B cell (primary cell): ENCODE measurements at regions not wholly inside any gene's neighbourhood (a gene's known extent, or its start where the extent isn't known, plus 50 kb on each side); places are given as distances from the start of the nearest gene placed in this dataset.

Source experiments
- ATAC-seq: fragments of 200-7000 bp; cut with Tn5 transposase; one replicate; pipeline ENCODE4 v1.10.0; 2021; ENCODE audit warnings: low read depth, mild to moderate bottlenecking, moderate number of reproducible peaks, moderate library complexity
- CTCF ChIA-PET: fragments of 350-600 bp; sonication (Branson Sonifier 250); formaldehyde crosslinking; loops from one replicate; lab custom pipeline; 2021; ENCODE audit warnings: antibody characterized with exemption, inconsistent platforms; lab: Charles Lee
- POLR2A ChIA-PET: fragments of 350-600 bp; sonication (Branson Sonifier 250); formaldehyde crosslinking; loops from one replicate; lab custom pipeline; 2021; ENCODE audit warnings: antibody characterized with exemption; lab: Charles Lee
- DNase-seq: peaks from one replicate; pipeline ENCODE4 v3.0.0; 2013
- H2AFZ ChIP-seq: 2 replicates; pipeline ENCODE4 v1.6.1; 2012; ENCODE audit warnings: mild to moderate bottlenecking, low read depth, low read length; ENCODE audit not compliant: insufficient read depth, poor library complexity, severe bottlenecking
- H3K27ac ChIP-seq, 2 donors: 1 replicate in 1 of 2; 2 replicates in 1 of 2; pipeline ENCODE4 v1.5.1; 2012 to 2013; ENCODE audit warnings: low read length in 2 of 2, mild to moderate bottlenecking in 2 of 2, moderate library complexity in 1 of 2
- H3K27me3 ChIP-seq, 4 experiments: fragments of 200-600 bp in 1 of 4; sonication (generic) in 1 of 4; replicated peaks in 1 of 4; 1 replicate in 2 of 4; 2 replicates in 2 of 4; pipeline versions ENCODE4 v1.6.1 to v1.7.0; 2013 to 2016; ENCODE audit warnings: low read length in 3 of 4, mild to moderate bottlenecking in 2 of 4, mixed read lengths in 1 of 4, moderate library complexity in 1 of 4; ENCODE audit not compliant: insufficient read depth in 4 of 4, control insufficient read depth in 3 of 4; ENCODE audit errors: control extremely low read depth in 1 of 4
- H3K36me3 ChIP-seq, 2 experiments: replicated peaks in 1 of 2; 1 replicate in 1 of 2; 2 replicates in 1 of 2; pipeline versions ENCODE4 v1.6.1 to v1.7.1; 2013; ENCODE audit warnings: low read length in 1 of 2; ENCODE audit not compliant: insufficient read depth in 2 of 2, control insufficient read depth in 1 of 2; ENCODE audit errors: control extremely low read depth in 1 of 2, extremely low read depth in 1 of 2
- H3K4me1 ChIP-seq, 2 donors: fragments of 200-600 bp in 1 of 2; sonication (generic) in 1 of 2; 1 replicate in 1 of 2; 2 replicates in 1 of 2; pipeline versions ENCODE4 v1.5.1 to v1.6.1; 2013 to 2017; ENCODE audit warnings: low read length in 2 of 2; ENCODE audit not compliant: control insufficient read depth in 2 of 2, insufficient read depth in 2 of 2
- H3K4me2 ChIP-seq: replicated peaks from 2 replicates; pipeline ENCODE3; 2012; ENCODE audit warnings: mild to moderate bottlenecking, low read depth, low read length; ENCODE audit not compliant: poor library complexity, severe bottlenecking
- H3K4me3 ChIP-seq, 5 experiments: fragments of 200-600 bp in 1 of 5; sonication (generic) in 1 of 5; 1 replicate in 3 of 5; 2 replicates in 2 of 5; pipeline versions ENCODE4 v1.5.1 to v1.7.0; 2011 to 2016; ENCODE audit warnings: low read length in 4 of 5, mild to moderate bottlenecking in 4 of 5, low read depth in 2 of 5, control low read depth in 1 of 5, moderate library complexity in 1 of 5; ENCODE audit not compliant: insufficient read depth in 1 of 5; ENCODE audit errors: control extremely low read depth in 1 of 5, extremely low read depth in 1 of 5
- H3K79me2 ChIP-seq: fragments of 200-600 bp; sonication (generic); one replicate; pipeline ENCODE4 v1.6.0; 2016; ENCODE audit warnings: low read length; ENCODE audit not compliant: control insufficient read depth, insufficient read depth
- H3K9ac ChIP-seq: fragments of 200-600 bp; sonication (generic); 2 replicates; pipeline ENCODE4 v1.6.1; 2017; ENCODE audit warnings: mild to moderate bottlenecking, low read length, moderate library complexity
- H3K9me3 ChIP-seq, 3 donors: one replicate each; pipeline versions ENCODE4 v1.6.1 to v1.7.1; 2013; ENCODE audit warnings: low read length in 2 of 3; ENCODE audit not compliant: control insufficient read depth in 2 of 3, insufficient read depth in 1 of 3; ENCODE audit errors: control extremely low read depth in 1 of 3
- H4K20me1 ChIP-seq: 2 replicates; pipeline ENCODE4 v1.6.0; 2012; ENCODE audit warnings: mild to moderate bottlenecking, low read length; ENCODE audit not compliant: insufficient read depth, control insufficient read depth, poor library complexity, severe bottlenecking
- H3K27ac Mint-ChIP-seq: one replicate; pipeline ENCODE4 v1.8.0; 2021; ENCODE audit warnings: mixed read lengths
- H3K27me3 Mint-ChIP-seq: one replicate; pipeline ENCODE4 v1.8.0; 2021; ENCODE audit warnings: mixed read lengths
- H3K4me1 Mint-ChIP-seq: one replicate; pipeline ENCODE4 v1.8.0; 2021; ENCODE audit warnings: mixed read lengths
- H3K4me3 Mint-ChIP-seq: one replicate; pipeline ENCODE4 v1.8.0; 2021; ENCODE audit warnings: mixed read lengths
- H3K9me3 Mint-ChIP-seq: one replicate; pipeline ENCODE4 v1.8.0; 2022; ENCODE audit warnings: mixed read lengths; ENCODE audit not compliant: insufficient read depth
- CTCF ChIP-seq: fragments of 200-600 bp; IDR thresholded peaks from one replicate; pipeline ENCODE4 v1.8.0; 2022; ENCODE audit warnings: antibody characterized with exemption, mild to moderate bottlenecking
- EZH2 ChIP-seq: IDR thresholded peaks from 2 replicates; pipeline ENCODE4 v1.6.1; 2012; ENCODE audit warnings: borderline replicate concordance, low read depth, mild to moderate bottlenecking, moderate library complexity, low read length; ENCODE audit not compliant: insufficient read depth, poor library complexity, severe bottlenecking
- WGBS: methylation state at CpG from one replicate; pipeline ENCODE4 v1.1.5; 2013; ENCODE audit warnings: missing lambda C conversion rate; ENCODE audit not compliant: insufficient coverage; 5-methylcytosine and 5-hydroxymethylcytosine counted together
- intact Hi-C: fragments of 100-400 bp; cut with micrococcal nuclease; formaldehyde crosslinking; loops from one replicate; pipeline ENCODE4 v1.10.0; 2022

- Histone ChIP-seq H3K79me2 (no peaks in the 10 kb centered on the region), H3K4me2 (no peak overlapping the region), H3K27me3 (no peaks in the 10 kb centered on the region), H3K4me1 (no peaks in the 10 kb centered on the region), H3K27ac (no peak overlapping the region), H4K20me1 (no peaks in the 10 kb centered on the region), H3K9ac (no peak overlapping the region), H3K9me3 (peaks cover 0 to 7% (median 0%) of the 10 kb centered on the region in 3 donors), H2AFZ (no peak overlapping the region), H3K36me3 (no peaks in the 10 kb centered on the region), H3K4me3 (no peak overlapping the region)
- no CpG with 5 or more reads among the region's 2 CpGs for WGBS
- no peak for DNase-seq
- no peaks in the 10 kb centered on the region for H3K27me3 Mint-ChIP-seq
- H3K4me3 Mint-ChIP-seq: no peak overlapping the region
- POLR2A ChIA-PET: no interaction called here
- H3K4me1 Mint-ChIP-seq: no peaks in the 10 kb centered on the region
- H3K27ac Mint-ChIP-seq: no peak overlapping the region
- TF ChIP-seq CTCF: no peak
- no peak for TF ChIP-seq EZH2
- CTCF ChIA-PET: no interaction called here
- H3K9me3 Mint-ChIP-seq: peaks cover 2% of the 10 kb centered on the region
- ATAC-seq: no peak
- intact Hi-C loops: no loop called here
Observed at GRCh38 chr2:116585669-116586327, 1228.7 kb upstream of the DDX18 start.

- Histone ChIP-seq H3K9me3 (peaks cover 0 to 7% (median 0%) of the 10 kb centered on the region in 3 donors), H3K79me2 (no peaks in the 10 kb centered on the region), H3K36me3 (no peaks in the 10 kb centered on the region), H2AFZ (no peak overlapping the region), H3K27me3 (no peaks in the 10 kb centered on the region), H3K4me3 (no peak overlapping the region), H4K20me1 (no peaks in the 10 kb centered on the region), H3K9ac (no peak overlapping the region), H3K4me1 (no peaks in the 10 kb centered on the region), H3K27ac (no peak overlapping the region), H3K4me2 (no peak overlapping the region)
- no CpG with 5 or more reads among the region's 1 CpG for WGBS
- no peak for DNase-seq
- Mint-ChIP-seq H3K27ac (no peak overlapping the region), H3K4me3 (no peak overlapping the region), H3K27me3 (no peaks in the 10 kb centered on the region), H3K4me1 (no peaks in the 10 kb centered on the region), H3K9me3 (peaks cover 2% of the 10 kb centered on the region)
- intact Hi-C loops: no loop called here
- ChIA-PET CTCF (no interaction called here), POLR2A (no interaction called here)
- TF ChIP-seq EZH2: no peak
- no peak for TF ChIP-seq CTCF
- ATAC-seq: no peak
Observed at GRCh38 chr2:116586328-116586689, 1228.2 kb upstream of the DDX18 start.
